A549 (cell line): ENCODE measurements at regions not wholly inside any gene's neighbourhood (a gene's known extent, or its start where the extent isn't known, plus 50 kb on each side); places are given as distances from the start of the nearest gene placed in this dataset.

Source experiments
- ATAC-seq, 2 experiments: fragments of 200-7000 bp in 1 of 2; fragments of >200 bp in 1 of 2; cut with Nextera tagmentation in 1 of 2; cut with Tn5 transposase in 1 of 2; 3 replicates each; pipeline versions ENCODE4 v1.8.0 to v1.9.1; 2018 to 2020; ENCODE audit warnings: mild to moderate bottlenecking in 1 of 2, moderate library complexity in 1 of 2
- CTCF ChIA-PET: fragments of 300-600 bp; sonication (Branson Sonifier 250); formaldehyde crosslinking; extraction: SDS; loops from one replicate; lab custom pipeline; 2021; ENCODE audit warnings: antibody characterized with exemption, inconsistent platforms; lab: Yijun Ruan, JAX
- POLR2A ChIA-PET: fragments of 350-600 bp; formaldehyde crosslinking; extraction: SDS; loops from one replicate; lab custom pipeline; 2021; ENCODE audit warnings: antibody characterized with exemption, inconsistent platforms; lab: Yijun Ruan, JAX
- DNase-seq, 2 experiments: peaks; one replicate each; pipeline versions ENCODE4 v3.0.0 to v3.0.0-alpha.2; 2011 to 2016; ENCODE audit warnings: low read depth in 1 of 2, low spot score in 1 of 2
- FAIRE-seq: peaks from 2 replicates; lab custom pipeline; 2011; peaks lifted over from hg19 to GRCh38; lab: Jason Lieb, UNC
- H3K27ac ChIP-seq, 2 experiments: fragments of >200 bp; sonication (Bioruptor Twin); formaldehyde crosslinking; 3 replicates each; pipeline ENCODE4 v1.5.1; 2016 to 2017
- H3K4me1 ChIP-seq: fragments of >200 bp; sonication (Bioruptor Twin); formaldehyde crosslinking; 3 replicates; pipeline ENCODE4 v1.6.1; 2016
- H3K4me2 ChIP-seq: fragments of >200 bp; sonication (Bioruptor Twin); formaldehyde crosslinking; 3 replicates; pipeline ENCODE4 v1.6.1; 2016
- H3K4me3 ChIP-seq: fragments of >200 bp; sonication (Bioruptor Twin); formaldehyde crosslinking; 3 replicates; pipeline ENCODE4 v1.5.1; 2016
- H3K9me3 ChIP-seq: fragments of >200 bp; sonication (Bioruptor Twin); formaldehyde crosslinking; 3 replicates; pipeline ENCODE4 v1.6.1; 2016
- BHLHE40 ChIP-seq: IDR thresholded peaks from 2 replicates; pipeline ENCODE4 v1.6.1; 2012; ENCODE audit warnings: low read depth, low read length, inconsistent platforms
- CBX2 ChIP-seq: fragments of 200-600 bp; sonication (generic); IDR thresholded peaks from 2 replicates; pipeline ENCODE4 v1.6.1; 2016; ENCODE audit warnings: low read depth, mild to moderate bottlenecking, borderline replicate concordance
- CBX8 ChIP-seq: fragments of 200-600 bp; sonication (generic); IDR thresholded peaks from 2 replicates; pipeline ENCODE4 v1.6.1; 2016
- CEBPB ChIP-seq, 2 experiments: fragments of >200 bp in 1 of 2; sonication (Bioruptor Twin) in 1 of 2; formaldehyde crosslinking in 1 of 2; IDR thresholded peaks; 2 replicates each; pipeline ENCODE4 v1.6.1; 2012 to 2016
- CTCF ChIP-seq: fragments of >200 bp; sonication (Bioruptor Twin); formaldehyde crosslinking; IDR thresholded peaks from 3 replicates; pipeline ENCODE4 v1.5.1; 2016
- ESRRA ChIP-seq: fragments of 150-350 bp; IDR thresholded peaks from 2 replicates; pipeline ENCODE4 v1.6.1; 2014; ENCODE audit warnings: mild to moderate bottlenecking, low read length, borderline replicate concordance
- FOSB ChIP-seq: fragments of 250-450 bp; sonication (Bioruptor Pico); IDR thresholded peaks from 2 replicates; pipeline ENCODE4 v1.5.0; 2020; ENCODE audit warnings: mild to moderate bottlenecking, moderate library complexity
- HDAC2 ChIP-seq: fragments of 200-600 bp; sonication (generic); IDR thresholded peaks from 2 replicates; pipeline ENCODE4 v1.6.1; 2016
- HOXB13 ChIP-seq: fragments of 250-450 bp; sonication (Bioruptor Pico); IDR thresholded peaks from 2 replicates; pipeline ENCODE4 v1.5.0; 2020; ENCODE audit warnings: low read depth, mild to moderate bottlenecking, moderate library complexity
- HOXB5 ChIP-seq: fragments of 250-450 bp; sonication (Bioruptor Pico); IDR thresholded peaks from 2 replicates; pipeline ENCODE4 v1.5.0; 2020; ENCODE audit warnings: mild to moderate bottlenecking, moderate library complexity
- MAFK ChIP-seq: fragments of 450-650 bp; IDR thresholded peaks from 2 replicates; pipeline ENCODE4 v1.6.1; 2014; ENCODE audit not compliant: partially characterized antibody
- MAZ ChIP-seq: fragments of 150-350 bp; IDR thresholded peaks from 2 replicates; pipeline ENCODE4 v1.6.1; 2014; ENCODE audit warnings: antibody characterized with exemption, low read depth, low read length, borderline replicate concordance
- MYC ChIP-seq: IDR thresholded peaks from 2 replicates; pipeline ENCODE4 v1.6.1; 2012; ENCODE audit warnings: mild to moderate bottlenecking, inconsistent platforms, low read length, improper control_type of control experiment, borderline replicate concordance
- PBX3 ChIP-seq: IDR thresholded peaks from 2 replicates; pipeline ENCODE4 v1.6.1; 2012
- POLR2A ChIP-seq: IDR thresholded peaks from 2 replicates; pipeline ENCODE4 v1.6.1; 2012; ENCODE audit warnings: mild to moderate bottlenecking, low read length
- RCOR1 ChIP-seq: fragments of 150-350 bp; IDR thresholded peaks from 2 replicates; pipeline ENCODE4 v1.6.1; 2014; ENCODE audit warnings: antibody characterized with exemption, low read length, low read depth
- RFX5 ChIP-seq: fragments of 450-650 bp; IDR thresholded peaks from 2 replicates; pipeline ENCODE4 v1.7.1; 2014; ENCODE audit warnings: antibody characterized with exemption, mild to moderate bottlenecking, moderate library complexity
- SMC3 ChIP-seq: fragments of >200 bp; sonication (Bioruptor Twin); formaldehyde crosslinking; IDR thresholded peaks from 3 replicates; pipeline ENCODE4 v1.6.1; 2018; ENCODE audit warnings: inconsistent platforms
- TFCP2L1 ChIP-seq: fragments of 250-450 bp; sonication (Bioruptor Pico); IDR thresholded peaks from 2 replicates; pipeline ENCODE4 v1.5.0; 2021; ENCODE audit warnings: mild to moderate bottlenecking
- USF2 ChIP-seq: fragments of 450-650 bp; IDR thresholded peaks from 2 replicates; pipeline ENCODE4 v1.6.1; 2014; ENCODE audit warnings: antibody characterized with exemption
- ZC3H11A ChIP-seq: fragments of 450-650 bp; IDR thresholded peaks from 2 replicates; pipeline ENCODE4 v1.6.1; 2014; ENCODE audit warnings: antibody characterized with exemption, mild to moderate bottlenecking
- ZNF302 ChIP-seq: fragments of 250-450 bp; sonication (Bioruptor Pico); IDR thresholded peaks from 2 replicates; pipeline ENCODE4 v1.9.0; 2021; ENCODE audit warnings: inconsistent platforms, mild to moderate bottlenecking, moderate library complexity
- ZSCAN20 ChIP-seq: fragments of 250-450 bp; sonication (Bioruptor Pico); IDR thresholded peaks from 2 replicates; pipeline ENCODE4 v1.8.0; 2022; ENCODE audit warnings: mild to moderate bottlenecking, moderate library complexity
- WGBS: methylation state at CpG from one replicate; pipeline ENCODE4 v1.1.6; 2017; ENCODE audit errors: missing lambda C conversion rate; 5-methylcytosine and 5-hydroxymethylcytosine counted together
- TF ChIP-seq, protein P1 (sequence below): IDR thresholded peaks from 2 replicates; pipeline ENCODE4 v1.6.1; 2012; ENCODE audit warnings: low read depth, borderline replicate concordance
- TF ChIP-seq, protein P2 (sequence below): fragments of 250-450 bp; sonication (Bioruptor Pico); IDR thresholded peaks from 2 replicates; pipeline ENCODE4 v1.5.0; 2021; ENCODE audit warnings: mild to moderate bottlenecking, moderate library complexity, borderline replicate concordance
- TF ChIP-seq, protein P3 (sequence below): fragments of 250-450 bp; sonication (Bioruptor Pico); IDR thresholded peaks from 2 replicates; pipeline ENCODE4 v1.5.0; 2020; ENCODE audit warnings: low read depth, mild to moderate bottlenecking, moderate library complexity
- TF ChIP-seq, protein P4 (sequence below): IDR thresholded peaks from 2 replicates; pipeline ENCODE4 v1.6.1; 2012

DNA sequence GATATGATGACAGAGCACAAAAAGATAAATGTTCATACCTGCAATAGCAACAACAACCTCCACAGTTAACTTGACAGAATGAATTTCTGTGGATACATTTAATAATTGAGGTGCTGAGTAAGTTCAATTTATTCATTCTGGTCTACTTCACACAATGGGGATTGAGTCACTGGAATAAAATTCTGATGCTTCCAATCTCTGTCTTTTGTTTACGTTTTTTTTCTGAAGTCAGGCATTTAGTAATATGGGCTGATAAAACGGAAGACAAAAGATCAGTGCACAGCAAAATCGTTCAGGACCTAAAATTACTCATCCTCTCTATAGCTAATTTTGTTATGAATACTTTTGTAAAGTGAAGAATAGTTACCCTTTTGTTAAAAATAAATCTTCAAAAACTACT, 565.9 kb upstream of the CCDC54 start:
- H3K4me2 ChIP-seq: no peak overlapping the region
- CTCF ChIA-PET: no interaction called here
- no peaks in the 10 kb centered on the region for H3K4me1 ChIP-seq
- no peak for DNase-seq
- H3K27ac ChIP-seq: no peak overlapping the region
- FAIRE-seq: no peak
- 15% methylated on average over 3 of the region's 3 CpGs for WGBS
- POLR2A ChIA-PET: no interaction called here
- ATAC-seq: no peak
- TF ChIP-seq HOXB5 (CRISPR knock-in tag) (no peak), SMC3 (no peak), MAFK (peak; percentile 33)
- H3K4me3 ChIP-seq: no peak overlapping the region
- no peaks in the 10 kb centered on the region for H3K9me3 ChIP-seq

DNA sequence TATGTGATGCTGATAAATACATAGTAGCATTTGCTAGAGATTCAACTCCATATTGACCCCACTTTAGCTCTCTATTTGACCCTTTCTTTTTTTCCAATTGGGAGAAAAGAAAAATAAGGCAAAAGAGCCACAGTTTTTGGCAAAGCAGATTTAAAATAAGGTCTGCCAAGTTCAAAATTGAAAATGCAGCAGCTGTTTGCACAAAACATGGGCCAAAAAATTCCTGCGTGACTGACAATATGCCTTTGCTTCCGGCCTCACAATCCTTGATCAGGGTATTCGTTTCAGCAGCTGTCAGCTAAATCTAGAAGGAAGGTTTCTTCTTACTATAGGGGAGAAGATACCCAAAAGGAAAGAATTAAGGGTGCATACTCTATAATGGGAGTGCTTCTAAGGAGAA, 563.5 kb upstream of the CCDC54 start:
- ATAC-seq: no peak
- 26% methylated on average over 3 of the region's 3 CpGs for WGBS
- TF ChIP-seq RCOR1 (no peak), TFCP2L1 (CRISPR knock-in tag) (no peak), CEBPB (IDR thresholded peaks at IDR 0.05) (no peak), ZNF302 (CRISPR knock-in tag) (no peak), ZSCAN20 (CRISPR knock-in tag) (no peak), CTCF (no peak), BHLHE40 (no peak), CBX2 (no peak), USF2 (no peak), HDAC2 (no peak), RFX5 (no peak)
- TF ChIP-seq, protein P1, sequence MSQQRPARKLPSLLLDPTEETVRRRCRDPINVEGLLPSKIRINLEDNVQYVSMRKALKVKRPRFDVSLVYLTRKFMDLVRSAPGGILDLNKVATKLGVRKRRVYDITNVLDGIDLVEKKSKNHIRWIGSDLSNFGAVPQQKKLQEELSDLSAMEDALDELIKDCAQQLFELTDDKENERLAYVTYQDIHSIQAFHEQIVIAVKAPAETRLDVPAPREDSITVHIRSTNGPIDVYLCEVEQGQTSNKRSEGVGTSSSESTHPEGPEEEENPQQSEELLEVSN: no peak
- Histone ChIP-seq H3K9me3 (no peaks in the 10 kb centered on the region), H3K27ac (no peak overlapping the region), H3K4me1 (no peaks in the 10 kb centered on the region), H3K4me2 (no peak overlapping the region), H3K4me3 (no peak overlapping the region)
- POLR2A ChIA-PET: no interaction called here
- DNase-seq: no peak
- CTCF ChIA-PET: no interaction called here
- FAIRE-seq: no peak

GRCh38 chr3:106814231-106814630, 563.0 kb upstream of the CCDC54 start:
- POLR2A ChIA-PET: no interaction called here
- DNase-seq: no peak
- TF ChIP-seq MYC (no peak), FOSB (no peak), ZC3H11A (no peak), HOXB13 (CRISPR knock-in tag) (no peak), POLR2A (no peak), MAZ (no peak), SMC3 (no peak), ZSCAN20 (CRISPR knock-in tag) (no peak), ESRRA (no peak), ZNF302 (CRISPR knock-in tag) (no peak), PBX3 (no peak), CBX8 (no peak)
- TF ChIP-seq, protein P2, sequence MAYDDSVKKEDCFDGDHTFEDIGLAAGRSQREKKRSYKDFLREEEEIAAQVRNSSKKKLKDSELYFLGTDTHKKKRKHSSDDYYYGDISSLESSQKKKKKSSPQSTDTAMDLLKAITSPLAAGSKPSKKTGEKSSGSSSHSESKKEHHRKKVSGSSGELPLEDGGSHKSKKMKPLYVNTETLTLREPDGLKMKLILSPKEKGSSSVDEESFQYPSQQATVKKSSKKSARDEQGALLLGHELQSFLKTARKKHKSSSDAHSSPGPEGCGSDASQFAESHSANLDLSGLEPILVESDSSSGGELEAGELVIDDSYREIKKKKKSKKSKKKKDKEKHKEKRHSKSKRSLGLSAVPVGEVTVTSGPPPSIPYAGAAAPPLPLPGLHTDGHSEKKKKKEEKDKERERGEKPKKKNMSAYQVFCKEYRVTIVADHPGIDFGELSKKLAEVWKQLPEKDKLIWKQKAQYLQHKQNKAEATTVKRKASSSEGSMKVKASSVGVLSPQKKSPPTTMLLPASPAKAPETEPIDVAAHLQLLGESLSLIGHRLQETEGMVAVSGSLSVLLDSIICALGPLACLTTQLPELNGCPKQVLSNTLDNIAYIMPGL: no peak
- TF ChIP-seq, protein P3, sequence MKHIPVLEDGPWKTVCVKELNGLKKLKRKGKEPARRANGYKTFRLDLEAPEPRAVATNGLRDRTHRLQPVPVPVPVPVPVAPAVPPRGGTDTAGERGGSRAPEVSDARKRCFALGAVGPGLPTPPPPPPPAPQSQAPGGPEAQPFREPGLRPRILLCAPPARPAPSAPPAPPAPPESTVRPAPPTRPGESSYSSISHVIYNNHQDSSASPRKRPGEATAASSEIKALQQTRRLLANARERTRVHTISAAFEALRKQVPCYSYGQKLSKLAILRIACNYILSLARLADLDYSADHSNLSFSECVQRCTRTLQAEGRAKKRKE (CRISPR knock-in tag): no peak
- TF ChIP-seq, protein P4, sequence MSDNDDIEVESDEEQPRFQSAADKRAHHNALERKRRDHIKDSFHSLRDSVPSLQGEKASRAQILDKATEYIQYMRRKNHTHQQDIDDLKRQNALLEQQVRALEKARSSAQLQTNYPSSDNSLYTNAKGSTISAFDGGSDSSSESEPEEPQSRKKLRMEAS: no peak
- 64% methylated on average over 1 of the region's 1 CpG for WGBS
- H3K27ac ChIP-seq: no peak overlapping the region
- no peak for FAIRE-seq
- no peak for ATAC-seq
- no peak overlapping the region for H3K4me2 ChIP-seq
- CTCF ChIA-PET: interaction anchor here (1.2 kb wide), 1 partner anchor 9 kb away, joined by 7 read pairs; no protein-coding TSS in a partner anchor
- H3K4me3 ChIP-seq: no peak overlapping the region
- H3K9me3 ChIP-seq: no peaks in the 10 kb centered on the region
- H3K4me1 ChIP-seq: no peaks in the 10 kb centered on the region
